ENCODE measurements at regions not wholly inside any gene's neighbourhood (a gene's known extent, or its start where the extent isn't known, plus 50 kb on each side); places are given as distances from the start of the nearest gene placed in this dataset.

DNA sequence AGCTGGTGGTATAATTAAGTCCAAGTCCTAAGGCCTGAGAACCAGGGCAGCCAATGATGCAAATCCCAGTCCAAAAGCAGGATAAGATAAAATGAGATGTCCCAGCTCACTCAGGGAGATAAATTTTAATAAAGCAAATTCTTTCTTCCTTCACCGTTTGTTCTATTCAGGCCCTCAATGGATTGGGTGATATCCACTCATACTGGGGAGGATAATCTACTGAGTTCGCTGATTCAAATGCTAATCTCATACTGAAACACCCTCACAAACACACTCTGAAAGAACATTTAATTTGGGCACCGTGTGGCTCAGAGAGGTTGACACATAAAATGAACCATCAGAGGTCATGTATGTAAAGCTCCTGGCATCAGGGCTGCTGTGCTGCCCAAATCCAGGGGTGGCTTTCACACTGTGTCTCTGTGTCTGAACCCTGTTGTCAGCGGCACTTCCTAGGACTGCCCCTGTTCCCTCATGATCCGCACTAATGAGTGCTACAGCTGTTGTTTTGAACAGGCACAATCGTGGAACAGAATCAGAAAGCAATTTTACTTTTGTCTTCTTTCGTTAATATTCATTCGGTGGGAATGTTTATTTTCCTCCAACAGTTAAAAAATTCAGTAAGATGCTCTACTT, 428.5 kb upstream of the FBXO33 start:
- Histone ChIP-seq H2AFZ (ENCODE audit: low read depth, low read length, poor library complexity, severe bottlenecking) (no peak overlapping the region), H3K4me3 (replicated peaks in 1 of 2; ENCODE audit: low read depth in 1 of 2, low read length in 2 of 2) (no peak overlapping the region), H3K79me2 (ENCODE audit: insufficient read depth, low read length) (no peaks in the 10 kb centered on the region), H3K9me2 (ENCODE audit: insufficient read depth) (no peaks in the 10 kb centered on the region), H3K9me3 (ENCODE audit: control insufficient read depth in 1 of 2, insufficient read depth in 1 of 2, low read depth in 1 of 2, low read length in 2 of 2) (no peaks in the 10 kb centered on the region), H4K20me1 (ENCODE audit: insufficient read depth) (no peaks in the 10 kb centered on the region), H3K4me2 (ENCODE audit: low read length) (no peak overlapping the region), H3K4me1 (ENCODE audit: control insufficient read depth in 1 of 2, insufficient read depth in 2 of 2, low read length in 2 of 2) (no peaks in the 10 kb centered on the region), H3K36me3 (ENCODE audit: control insufficient read depth in 1 of 2, insufficient read depth in 2 of 2, low read length in 2 of 2) (no peaks in the 10 kb centered on the region), H3K27ac (ENCODE audit: low read depth, low read length) (no peak overlapping the region), H3K9ac (ENCODE audit: low read length) (no peak overlapping the region), H3K27me3 (ENCODE audit: insufficient read depth, low read length) (no peaks in the 10 kb centered on the region)
- DNase-seq (ENCODE audit: low read depth, low spot score) (no peak), ATAC-seq (no peak)
- intact Hi-C loops (cut with micrococcal nuclease): no loop called here
- TF ChIP-seq, protein P1, sequence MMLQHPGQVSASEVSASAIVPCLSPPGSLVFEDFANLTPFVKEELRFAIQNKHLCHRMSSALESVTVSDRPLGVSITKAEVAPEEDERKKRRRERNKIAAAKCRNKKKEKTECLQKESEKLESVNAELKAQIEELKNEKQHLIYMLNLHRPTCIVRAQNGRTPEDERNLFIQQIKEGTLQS (IDR thresholded peaks at IDR 0.05): no peak
- TF ChIP-seq POLR2A (IDR thresholded peaks at IDR 0.05; ENCODE audit: borderline replicate concordance, extremely low read depth, insufficient read depth, insufficient read length): no peak
- TF ChIP-seq FOSL1 (IDR thresholded peaks at IDR 0.05; ENCODE audit: low read depth): no peak
- TF ChIP-seq, protein P2, sequence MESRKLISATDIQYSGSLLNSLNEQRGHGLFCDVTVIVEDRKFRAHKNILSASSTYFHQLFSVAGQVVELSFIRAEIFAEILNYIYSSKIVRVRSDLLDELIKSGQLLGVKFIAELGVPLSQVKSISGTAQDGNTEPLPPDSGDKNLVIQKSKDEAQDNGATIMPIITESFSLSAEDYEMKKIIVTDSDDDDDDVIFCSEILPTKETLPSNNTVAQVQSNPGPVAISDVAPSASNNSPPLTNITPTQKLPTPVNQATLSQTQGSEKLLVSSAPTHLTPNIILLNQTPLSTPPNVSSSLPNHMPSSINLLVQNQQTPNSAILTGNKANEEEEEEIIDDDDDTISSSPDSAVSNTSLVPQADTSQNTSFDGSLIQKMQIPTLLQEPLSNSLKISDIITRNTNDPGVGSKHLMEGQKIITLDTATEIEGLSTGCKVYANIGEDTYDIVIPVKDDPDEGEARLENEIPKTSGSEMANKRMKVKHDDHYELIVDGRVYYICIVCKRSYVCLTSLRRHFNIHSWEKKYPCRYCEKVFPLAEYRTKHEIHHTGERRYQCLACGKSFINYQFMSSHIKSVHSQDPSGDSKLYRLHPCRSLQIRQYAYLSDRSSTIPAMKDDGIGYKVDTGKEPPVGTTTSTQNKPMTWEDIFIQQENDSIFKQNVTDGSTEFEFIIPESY (IDR thresholded peaks at IDR 0.05; ENCODE audit: extremely low read depth, insufficient replicate concordance, low read length): no peak
- TF ChIP-seq, protein P3, sequence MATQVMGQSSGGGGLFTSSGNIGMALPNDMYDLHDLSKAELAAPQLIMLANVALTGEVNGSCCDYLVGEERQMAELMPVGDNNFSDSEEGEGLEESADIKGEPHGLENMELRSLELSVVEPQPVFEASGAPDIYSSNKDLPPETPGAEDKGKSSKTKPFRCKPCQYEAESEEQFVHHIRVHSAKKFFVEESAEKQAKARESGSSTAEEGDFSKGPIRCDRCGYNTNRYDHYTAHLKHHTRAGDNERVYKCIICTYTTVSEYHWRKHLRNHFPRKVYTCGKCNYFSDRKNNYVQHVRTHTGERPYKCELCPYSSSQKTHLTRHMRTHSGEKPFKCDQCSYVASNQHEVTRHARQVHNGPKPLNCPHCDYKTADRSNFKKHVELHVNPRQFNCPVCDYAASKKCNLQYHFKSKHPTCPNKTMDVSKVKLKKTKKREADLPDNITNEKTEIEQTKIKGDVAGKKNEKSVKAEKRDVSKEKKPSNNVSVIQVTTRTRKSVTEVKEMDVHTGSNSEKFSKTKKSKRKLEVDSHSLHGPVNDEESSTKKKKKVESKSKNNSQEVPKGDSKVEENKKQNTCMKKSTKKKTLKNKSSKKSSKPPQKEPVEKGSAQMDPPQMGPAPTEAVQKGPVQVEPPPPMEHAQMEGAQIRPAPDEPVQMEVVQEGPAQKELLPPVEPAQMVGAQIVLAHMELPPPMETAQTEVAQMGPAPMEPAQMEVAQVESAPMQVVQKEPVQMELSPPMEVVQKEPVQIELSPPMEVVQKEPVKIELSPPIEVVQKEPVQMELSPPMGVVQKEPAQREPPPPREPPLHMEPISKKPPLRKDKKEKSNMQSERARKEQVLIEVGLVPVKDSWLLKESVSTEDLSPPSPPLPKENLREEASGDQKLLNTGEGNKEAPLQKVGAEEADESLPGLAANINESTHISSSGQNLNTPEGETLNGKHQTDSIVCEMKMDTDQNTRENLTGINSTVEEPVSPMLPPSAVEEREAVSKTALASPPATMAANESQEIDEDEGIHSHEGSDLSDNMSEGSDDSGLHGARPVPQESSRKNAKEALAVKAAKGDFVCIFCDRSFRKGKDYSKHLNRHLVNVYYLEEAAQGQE (IDR thresholded peaks at IDR 0.05; ENCODE audit: low read depth): no peak
- TF ChIP-seq TCF7L2 (IDR thresholded peaks at IDR 0.05; ENCODE audit: borderline replicate concordance, extremely low read depth, insufficient read depth, insufficient read length): no peak
- TF ChIP-seq ELF1 (IDR thresholded peaks at IDR 0.05; ENCODE audit: borderline replicate concordance, low read depth): no peak
- no peak for TF ChIP-seq CBX3 (IDR thresholded peaks at IDR 0.05; ENCODE audit: low read depth)
- TF ChIP-seq ZNF274 (IDR thresholded peaks at IDR 0.05; ENCODE audit: low read depth, low read length): no peak
- no peak for TF ChIP-seq EZH2phosphoT487 (IDR thresholded peaks at IDR 0.05; ENCODE audit: borderline replicate concordance)
- no peak for TF ChIP-seq YY1 (IDR thresholded peaks at IDR 0.05; ENCODE audit: extremely low read depth, insufficient replicate concordance, low read depth, low read length)
- TF ChIP-seq SP1 (IDR thresholded peaks at IDR 0.05; ENCODE audit: low read depth): no peak
- no peak for TF ChIP-seq CEBPB (IDR thresholded peaks at IDR 0.05; ENCODE audit: low read depth)
- TF ChIP-seq, protein P4, sequence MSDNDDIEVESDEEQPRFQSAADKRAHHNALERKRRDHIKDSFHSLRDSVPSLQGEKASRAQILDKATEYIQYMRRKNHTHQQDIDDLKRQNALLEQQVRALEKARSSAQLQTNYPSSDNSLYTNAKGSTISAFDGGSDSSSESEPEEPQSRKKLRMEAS (IDR thresholded peaks at IDR 0.05): no peak
- no TSS peak for BruUV-seq (replicated peaks)
- CTCF ChIA-PET: no interaction called here
- POLR2A ChIA-PET: interaction anchor here (0.6 kb wide), 1 partner anchor 46 kb away, joined by 3 read pairs; no protein-coding TSS in a partner anchor
- RAD21 ChIA-PET (ENCODE audit: low non-redundant PET in 1 of 2, low total read pairs in 2 of 2, uncharacterized antibody in 2 of 2, unreplicated experiment in 2 of 2): no interaction called here
